Hindlimb muscle (tissue), 1 donor: ENCODE measurements at regions not wholly inside any gene's neighbourhood (a gene's known extent, or its start where the extent isn't known, plus 50 kb on each side); places are given as distances from the start of the nearest gene placed in this dataset.
"Not testable (repeated sequence)": the region's sequence is repeated elsewhere in the genome, so short reads cannot be mapped to it uniquely, and the experiment has no call there.

Experiments used
- DNase-seq: peaks from one replicate; pipeline ENCODE4 v3.0.0-alpha.2; 2013

- DNase-seq: no peak
Observed at GRCh38 chr3:163779396-163780344, 1298.6 kb downstream of the SI start.

GRCh38 chr3:163776743-163777142 is 1301.6 kb downstream of the SI start:
- DNase-seq: no peak

- no peak for DNase-seq
Observed at GRCh38 chr3:163773136-163773535, 1305.2 kb downstream of the SI start.

- no peak for DNase-seq
Observed at GRCh38 chr3:163768048-163768447, 1310.2 kb downstream of the SI start.

- no peak for DNase-seq
Observed at GRCh38 chr3:163766112-163766511, 1312.2 kb downstream of the SI start.

GRCh38 chr3:163753033-163753432 is 1325.3 kb downstream of the SI start:
- DNase-seq: no peak

GRCh38 chr3:163745204-163745603 is 1333.1 kb downstream of the SI start:
- no peak for DNase-seq

- no peak for DNase-seq
Observed at GRCh38 chr3:163735394-163735793, 1342.9 kb downstream of the SI start.

- no peak for DNase-seq
Observed at GRCh38 chr3:163730684-163731083, 1347.6 kb downstream of the SI start.

- DNase-seq: no peak
Observed at GRCh38 chr3:163726125-163726524, 1352.2 kb downstream of the SI start.

GRCh38 chr3:163722405-163722804 is 1355.9 kb downstream of the SI start:
- no peak for DNase-seq

GRCh38 chr3:163721596-163721995 is 1356.7 kb downstream of the SI start:
- no peak for DNase-seq

GRCh38 chr3:163717377-163717776 is 1360.9 kb downstream of the SI start:
- DNase-seq: no peak

GRCh38 chr3:163708428-163708827 is 1369.9 kb downstream of the SI start:
- no peak for DNase-seq

GRCh38 chr3:163707659-163708058 is 1370.6 kb downstream of the SI start:
- no peak for DNase-seq

GRCh38 chr3:163698221-163698620 is 1380.1 kb downstream of the SI start:
- DNase-seq: not testable (repeated sequence)

GRCh38 chr3:163692494-163692893 is 1385.8 kb downstream of the SI start:
- no peak for DNase-seq

GRCh38 chr3:163684651-163685050 is 1393.6 kb downstream of the SI start:
- no peak for DNase-seq

GRCh38 chr3:163672954-163673353 is 1405.3 kb downstream of the SI start:
- DNase-seq: no peak

- no peak for DNase-seq
Observed at GRCh38 chr3:163671201-163671600, 1407.1 kb downstream of the SI start.

GRCh38 chr3:163664466-163664865 is 1413.8 kb downstream of the SI start:
- no peak for DNase-seq

GRCh38 chr3:163657088-163657487 is 1421.2 kb downstream of the SI start:
- no peak for DNase-seq

- DNase-seq: no peak
Observed at GRCh38 chr3:163655021-163655420, 1423.3 kb downstream of the SI start.

- no peak for DNase-seq
Observed at GRCh38 chr3:163644172-163644571, 1434.1 kb downstream of the SI start.

GRCh38 chr3:163632722-163633121 is 1445.6 kb downstream of the SI start:
- no peak for DNase-seq
